ENCODE measurements at regions not wholly inside any gene's neighbourhood (a gene's known extent, or its start where the extent isn't known, plus 50 kb on each side); places are given as distances from the start of the nearest gene placed in this dataset.

GRCh38 chr3:72265256-72266015, 480.5 kb upstream of the PROK2 start:
- TF ChIP-seq BHLHE40 (IDR thresholded peaks at IDR 0.05; ENCODE audit: low read depth, low read length) (no peak), CTCF (conservative IDR thresholded peaks at IDR 0.05; ENCODE audit: low read depth, low read length) (peak; percentile 26; the same call in 1 of the 2 replicates), RAD21 (IDR thresholded peaks at IDR 0.05; ENCODE audit: low read length) (no peak), POLR2A (IDR thresholded peaks at IDR 0.05; ENCODE audit: low read depth, low read length) (no peak), RCOR1 (IDR thresholded peaks at IDR 0.05; ENCODE audit: insufficient replicate concordance, low read length) (no peak), CEBPB (IDR thresholded peaks at IDR 0.05; ENCODE audit: low read depth, low read length) (no peak)
- TF ChIP-seq, protein P1, sequence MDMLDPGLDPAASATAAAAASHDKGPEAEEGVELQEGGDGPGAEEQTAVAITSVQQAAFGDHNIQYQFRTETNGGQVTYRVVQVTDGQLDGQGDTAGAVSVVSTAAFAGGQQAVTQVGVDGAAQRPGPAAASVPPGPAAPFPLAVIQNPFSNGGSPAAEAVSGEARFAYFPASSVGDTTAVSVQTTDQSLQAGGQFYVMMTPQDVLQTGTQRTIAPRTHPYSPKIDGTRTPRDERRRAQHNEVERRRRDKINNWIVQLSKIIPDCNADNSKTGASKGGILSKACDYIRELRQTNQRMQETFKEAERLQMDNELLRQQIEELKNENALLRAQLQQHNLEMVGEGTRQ (IDR thresholded peaks at IDR 0.05; ENCODE audit: low read depth, low read length) = no peak

All from IMR-90 (cell line).